ENCODE measurements at regions not wholly inside any gene's neighbourhood (a gene's known extent, or its start where the extent isn't known, plus 50 kb on each side); places are given as distances from the start of the nearest gene placed in this dataset.

- H4K91ac ChIP-seq (replicated peaks; ENCODE audit: insufficient read length, low read length): no peak overlapping the region
- H3K9ac ChIP-seq (replicated peaks in 1 of 4; ENCODE audit: extremely low read depth in 1 of 4, low read depth in 3 of 4, low read length in 3 of 4): no peak overlapping the region
- no peak overlapping the region; the same call in 1 of the 2 replicates for H2BK20ac ChIP-seq (ENCODE audit: low read length)
- H3K4ac ChIP-seq (replicated peaks; ENCODE audit: insufficient read length, low read depth, low read length): no peak overlapping the region
- no peak overlapping the region for H4K5ac ChIP-seq (ENCODE audit: insufficient read length, low read depth, low read length)
- H3K27me3 ChIP-seq (replicated peaks in 1 of 4; ENCODE audit: control insufficient read depth in 3 of 4, extremely low read depth in 1 of 4, insufficient read depth in 3 of 4, low read length in 3 of 4): peaks cover 0 to 2% (median 0%) of the 10 kb centered on the region in 4 experiments; a peak in 1 of 7 replicates
- no peak overlapping the region for H3K14ac ChIP-seq (ENCODE audit: insufficient read length)
- DNase-seq (ENCODE audit: low read depth in 1 of 2, low spot score in 2 of 2) (peak in 1 of 2 experiments; percentile 17), FAIRE-seq (no peak)
- no peak overlapping the region for H3K56ac ChIP-seq (replicated peaks; ENCODE audit: insufficient read length, low read depth, low read length)
- no peaks in the 10 kb centered on the region for H3K79me1 ChIP-seq (ENCODE audit: low read depth, low read length)
- H2BK120ac ChIP-seq (replicated peaks; ENCODE audit: low read depth, low read length): no peak overlapping the region
- no peak overlapping the region for H3K27ac ChIP-seq (ENCODE audit: low read depth, low read length)
- no peak overlapping the region for H2AK5ac ChIP-seq (ENCODE audit: low read depth, low read length)
- H2BK5ac ChIP-seq (ENCODE audit: low read depth, low read length): no peak overlapping the region
- H3K4me1 ChIP-seq (replicated peaks in 1 of 4; ENCODE audit: control insufficient read depth in 3 of 4, insufficient read depth in 4 of 4, low read length in 3 of 4): peaks cover 4 to 14% (median 9%) of the 10 kb centered on the region in 4 experiments; a peak in 6 of 7 replicates
- H3K4me3 ChIP-seq (ENCODE audit: extremely low read depth in 1 of 4, insufficient read depth in 2 of 4, low read depth in 3 of 4, low read length in 4 of 4): no peak overlapping the region
- no peak overlapping the region for H4K8ac ChIP-seq (ENCODE audit: extremely low read depth, insufficient read depth, low read length)
- peak; percentile 57 for TF ChIP-seq BACH1 (IDR thresholded peaks at IDR 0.05; ENCODE audit: low read length)
- 0 out of 2 replicates have a peak, but pooled peaks have one; percentile 26 for TF ChIP-seq SRF (IDR thresholded peaks at IDR 0.05; ENCODE audit: low read depth, low read length)
- TF ChIP-seq JUND (IDR thresholded peaks at IDR 0.05; ENCODE audit: low read length): 0 out of 2 replicates have a peak, but pooled peaks have one; percentile 6
- TF ChIP-seq CTBP2 (IDR thresholded peaks at IDR 0.05; ENCODE audit: borderline replicate concordance, insufficient read depth, insufficient read length, low read length): no peak
- TF ChIP-seq SP2 (IDR thresholded peaks at IDR 0.05; ENCODE audit: low read length): no peak
- no peak for TF ChIP-seq NRF1 (IDR thresholded peaks at IDR 0.05; ENCODE audit: low read depth, low read length)
- TF ChIP-seq TEAD4 (IDR thresholded peaks at IDR 0.05; ENCODE audit: low read depth, low read length): peak; percentile 83
- 0 out of 2 replicates have a peak, but pooled peaks have one; percentile 38 for TF ChIP-seq YY1 (IDR thresholded peaks at IDR 0.05; ENCODE audit: low read depth, low read length)
- TF ChIP-seq RXRA (IDR thresholded peaks at IDR 0.05; ENCODE audit: insufficient read depth, low read depth, low read length): no peak
- H2BK12ac ChIP-seq (ENCODE audit: low read depth, low read length): no peak overlapping the region; the same call in 1 of the 2 replicates
- 64% methylated on average over 8 of the region's 8 CpGs; no CpG with 5 or more reads in 1 of the 2 experiments for WGBS, 2 experiments (ENCODE audit: extremely low coverage in 1 of 2, insufficient coverage in 1 of 2, insufficient read length in 1 of 2, insufficient replicate concordance in 2 of 2, low coverage in 1 of 2, low lambda C conversion rate in 2 of 2, missing lambda C conversion rate in 1 of 2)
- POLR2A ChIA-PET (ENCODE audit: partially characterized antibody): interaction anchor here (1.4 kb wide), 1 partner anchor 12 kb away, joined by 4 read pairs; no protein-coding TSS in a partner anchor
- CTCF ChIA-PET (ENCODE audit: partially characterized antibody): interaction anchor here (0.8 to 9.4 kb wide), 5 partner anchors 9 to 51 kb away, joined by 3 to 55 read pairs (median 6); no protein-coding TSS in a partner anchor
- peak overlapping the region; percentile 56; the same call in 1 of the 2 replicates for H2AFZ ChIP-seq (ENCODE audit: low read length)
- H3K23me2 ChIP-seq (ENCODE audit: low read depth, low read length): peaks cover under 1% of the 10 kb centered on the region; the same call in 1 of the 2 replicates
- H3K36me3 ChIP-seq (ENCODE audit: control insufficient read depth in 2 of 4, insufficient read depth in 4 of 4, low read length in 3 of 4): no peaks in the 10 kb centered on the region
- H3K79me2 ChIP-seq (ENCODE audit: control insufficient read depth in 1 of 2, insufficient read depth in 2 of 2, low read length in 2 of 2): no peaks in the 10 kb centered on the region
- H3K18ac ChIP-seq (ENCODE audit: extremely low read depth, low read length): 0 out of 2 replicates have a peak overlapping the region, but pooled peaks have one; percentile 28
- peak overlapping the region; percentile 23 to 30; a peak in 2 of 4 replicates for H3K4me2 ChIP-seq (ENCODE audit: insufficient read depth in 1 of 2, low read depth in 2 of 2, low read length in 2 of 2)
- no peak overlapping the region for H2BK15ac ChIP-seq (ENCODE audit: low read length)
- H3K9me3 ChIP-seq (ENCODE audit: insufficient read depth in 2 of 2, low read depth in 1 of 2, low read length in 1 of 2): no peaks in the 10 kb centered on the region
- H3K23ac ChIP-seq (ENCODE audit: insufficient read length): no peak overlapping the region
- H4K20me1 ChIP-seq (replicated peaks in 1 of 2; ENCODE audit: control insufficient read depth in 1 of 2, insufficient read depth in 2 of 2, low read length in 2 of 2): no peaks in the 10 kb centered on the region
These were observed 65.7 kb upstream of the BASP1 start for GRCh38 chr5:17151686-17152085.

Data from H1 (cell line).